HEK293 (cell line): ENCODE measurements at regions not wholly inside any gene's neighbourhood (a gene's known extent, or its start where the extent isn't known, plus 50 kb on each side); places are given as distances from the start of the nearest gene placed in this dataset.

Experiments
- CTCF ChIA-PET: fragments of 350-600 bp; formaldehyde crosslinking; extraction: SDS; loops from one replicate; lab custom pipeline; 2021; ENCODE audit warnings: antibody characterized with exemption; lab: Yijun Ruan, JAX
- POLR2A ChIA-PET: fragments of 300-600 bp; formaldehyde crosslinking; extraction: SDS; loops from one replicate; lab custom pipeline; 2020; ENCODE audit warnings: antibody characterized with exemption, inconsistent platforms; lab: Yijun Ruan, JAX
- H3K27ac ChIP-seq: fragments of 200-500 bp; sonication (Bioruptor generic); 2 replicates; pipeline ENCODE4 v1.5.1; 2014; ENCODE audit warnings: low read depth, low read length, control low read depth, inconsistent platforms; ENCODE audit errors: extremely low read depth
- H3K36me3 ChIP-seq, 2 experiments: fragments of 200-500 bp in 1 of 2; sonication (Bioruptor generic) in 1 of 2; 1 replicate in 1 of 2; 2 replicates in 1 of 2; pipeline ENCODE4 v1.5.1; 2014 to 2017; ENCODE audit warnings: inconsistent platforms in 2 of 2, low read length in 2 of 2; ENCODE audit not compliant: control insufficient read depth in 2 of 2, insufficient read depth in 1 of 2
- H3K4me1 ChIP-seq: fragments of 200-500 bp; sonication (Bioruptor generic); 2 replicates; pipeline ENCODE4 v1.5.1; 2014; ENCODE audit warnings: mild to moderate bottlenecking, low read length, inconsistent platforms; ENCODE audit not compliant: control insufficient read depth, insufficient read depth
- H3K4me3 ChIP-seq: 2 replicates; pipeline ENCODE4 v1.5.1; 2011; ENCODE audit warnings: low read depth, mild to moderate bottlenecking, control low read depth, low read length, moderate library complexity
- H3K9me3 ChIP-seq: fragments of 200-500 bp; sonication (Bioruptor generic); 2 replicates; pipeline ENCODE4 v1.5.1; 2014; ENCODE audit warnings: low read depth, low read length, inconsistent platforms; ENCODE audit not compliant: control insufficient read depth, insufficient read depth
- ATF2 ChIP-seq: fragments of 450-650 bp; formaldehyde crosslinking; IDR thresholded peaks from 2 replicates; pipeline ENCODE4 v1.5.1; 2016; ENCODE audit warnings: missing biosample characterization, missing genetic modification characterization, low read depth
- INSM2 ChIP-seq: fragments of 450-650 bp; formaldehyde crosslinking; IDR thresholded peaks from 2 replicates; pipeline ENCODE4 v1.5.1; 2016; ENCODE audit warnings: missing biosample characterization, missing genetic modification characterization
- MYNN ChIP-seq: fragments of 450-650 bp; formaldehyde crosslinking; IDR thresholded peaks from 2 replicates; pipeline ENCODE4 v1.5.1; 2016; ENCODE audit warnings: missing biosample characterization, missing genetic modification characterization, borderline replicate concordance
- OSR2 ChIP-seq: fragments of 450-650 bp; formaldehyde crosslinking; IDR thresholded peaks from 2 replicates; pipeline ENCODE4 v1.5.1; 2016; ENCODE audit warnings: missing biosample characterization, missing genetic modification characterization
- SP2 ChIP-seq: fragments of 450-650 bp; formaldehyde crosslinking; IDR thresholded peaks from 2 replicates; pipeline ENCODE4 v1.5.1; 2016; ENCODE audit warnings: missing biosample characterization, missing genetic modification characterization
- SP7 ChIP-seq: fragments of 450-650 bp; formaldehyde crosslinking; IDR thresholded peaks from 2 replicates; pipeline ENCODE4 v1.5.1; 2016; ENCODE audit warnings: missing biosample characterization, missing genetic modification characterization
- TSHZ1 ChIP-seq: fragments of 450-650 bp; formaldehyde crosslinking; IDR thresholded peaks from 2 replicates; pipeline ENCODE4 v1.5.1; 2016; ENCODE audit warnings: missing biosample characterization, missing genetic modification characterization, borderline replicate concordance
- ZBTB10 ChIP-seq: fragments of 450-650 bp; formaldehyde crosslinking; IDR thresholded peaks from 2 replicates; pipeline ENCODE4 v1.5.1; 2016; ENCODE audit warnings: missing biosample characterization, missing genetic modification characterization
- ZFP3 ChIP-seq: fragments of 450-650 bp; formaldehyde crosslinking; IDR thresholded peaks from 2 replicates; pipeline ENCODE4 v1.5.1; 2016; ENCODE audit warnings: low read depth, missing biosample characterization, missing genetic modification characterization
- ZNF121 ChIP-seq: fragments of 450-650 bp; formaldehyde crosslinking; IDR thresholded peaks from 2 replicates; pipeline ENCODE4 v1.5.1; 2016; ENCODE audit warnings: missing biosample characterization, missing genetic modification characterization
- ZNF157 ChIP-seq: fragments of 450-650 bp; formaldehyde crosslinking; IDR thresholded peaks from 2 replicates; pipeline ENCODE4 v1.5.1; 2016; ENCODE audit warnings: missing biosample characterization, missing genetic modification characterization
- ZNF404 ChIP-seq: fragments of 450-650 bp; formaldehyde crosslinking; IDR thresholded peaks from 2 replicates; pipeline ENCODE4 v1.5.1; 2017; ENCODE audit warnings: missing biosample characterization, missing genetic modification characterization
- ZNF560 ChIP-seq: fragments of 450-650 bp; formaldehyde crosslinking; IDR thresholded peaks from 2 replicates; pipeline ENCODE4 v1.5.1; 2017; ENCODE audit warnings: missing biosample characterization, missing genetic modification characterization, borderline replicate concordance
- ZNF621 ChIP-seq: fragments of 450-650 bp; formaldehyde crosslinking; IDR thresholded peaks from 2 replicates; pipeline ENCODE4 v1.5.1; 2017; ENCODE audit warnings: missing biosample characterization, missing genetic modification characterization
- ZNF623 ChIP-seq: fragments of 450-650 bp; formaldehyde crosslinking; IDR thresholded peaks from 2 replicates; pipeline ENCODE4 v1.5.1; 2016; ENCODE audit warnings: missing biosample characterization, missing genetic modification characterization
- ZNF626 ChIP-seq: fragments of 450-650 bp; sonication (Bioruptor Pico); formaldehyde crosslinking; IDR thresholded peaks from 2 replicates; pipeline ENCODE4 v1.5.1; 2018; ENCODE audit warnings: missing biosample characterization, missing genetic modification characterization, inconsistent platforms
- ZNF629 ChIP-seq: fragments of 450-650 bp; formaldehyde crosslinking; IDR thresholded peaks from 2 replicates; pipeline ENCODE4 v1.5.1; 2017; ENCODE audit warnings: missing biosample characterization, missing genetic modification characterization
- ZNF645 ChIP-seq: fragments of 450-650 bp; formaldehyde crosslinking; IDR thresholded peaks from 2 replicates; pipeline ENCODE4; 2016; ENCODE audit warnings: missing biosample characterization, missing genetic modification characterization
- ZNF654 ChIP-seq: fragments of 450-650 bp; formaldehyde crosslinking; IDR thresholded peaks from 2 replicates; pipeline ENCODE4 v1.5.1; 2016; ENCODE audit warnings: low read depth, missing biosample characterization, missing genetic modification characterization
- ZNF660 ChIP-seq: fragments of 450-650 bp; IDR thresholded peaks from 2 replicates; pipeline ENCODE4 v1.5.1; 2018; ENCODE audit warnings: missing biosample characterization, mild to moderate bottlenecking, missing genetic modification characterization
- ZNF701 ChIP-seq: fragments of 450-650 bp; formaldehyde crosslinking; IDR thresholded peaks from 2 replicates; pipeline ENCODE4 v1.5.1; 2016; ENCODE audit warnings: missing biosample characterization, missing genetic modification characterization
- ZNF830 ChIP-seq: fragments of 450-650 bp; IDR thresholded peaks from 2 replicates; pipeline ENCODE4 v1.5.0; 2018; ENCODE audit warnings: missing biosample characterization, missing genetic modification characterization, low read depth, mild to moderate bottlenecking, moderate library complexity

- no peak for TF ChIP-seq TSHZ1 (tag by site-specific recombination)
- TF ChIP-seq INSM2: no peak
- TF ChIP-seq ZNF621 (tag by site-specific recombination): no peak
- no peak for TF ChIP-seq ZNF121 (tag by site-specific recombination)
- no peak for TF ChIP-seq ZNF404 (tag by site-specific recombination)
Measured at GRCh38 chr10:131512852-131513251, 201.3 kb upstream of the TCERG1L start (continued).

- POLR2A ChIA-PET: no interaction called here
- TF ChIP-seq ZNF626 (no peak), ZNF830 (tag by site-specific recombination) (no peak), ZNF560 (tag by site-specific recombination) (no peak), ZBTB10 (tag by site-specific recombination) (no peak), ZNF623 (tag by site-specific recombination) (no peak), SP2 (tag by site-specific recombination) (no peak), OSR2 (tag by site-specific recombination) (no peak), ZNF629 (no peak)
- Histone ChIP-seq H3K4me1 (no peaks in the 10 kb centered on the region), H3K4me3 (no peak overlapping the region), H3K27ac (no peak overlapping the region), H3K36me3 (no peaks in the 10 kb centered on the region), H3K9me3 (no peaks in the 10 kb centered on the region)
- CTCF ChIA-PET: no interaction called here
Measured at GRCh38 chr10:131513445-131513844, 201.9 kb upstream of the TCERG1L start.

GRCh38 chr10:131513901-131514300, 202.4 kb upstream of the TCERG1L start:
- CTCF ChIA-PET: no interaction called here
- Histone ChIP-seq H3K27ac (no peak overlapping the region), H3K9me3 (no peaks in the 10 kb centered on the region), H3K4me1 (no peaks in the 10 kb centered on the region), H3K36me3 (no peaks in the 10 kb centered on the region)
- POLR2A ChIA-PET: no interaction called here
- no peak for TF ChIP-seq ZNF660 (tag by site-specific recombination)
- no peak for TF ChIP-seq ZNF404 (tag by site-specific recombination)
- TF ChIP-seq ZNF645 (tag by site-specific recombination): no peak
- TF ChIP-seq ZNF157 (tag by site-specific recombination): no peak
- no peak for TF ChIP-seq ZNF654 (tag by site-specific recombination)
- no peak for TF ChIP-seq SP7 (tag by site-specific recombination)
- TF ChIP-seq ZNF701 (tag by site-specific recombination): no peak
- no peak for TF ChIP-seq ZFP3
- no peak for TF ChIP-seq ATF2 (tag by site-specific recombination)
- TF ChIP-seq MYNN: no peak
- TF ChIP-seq, all 188 proteins: peak for 0
- H3K4me3 ChIP-seq: no peak overlapping the region
